Gastroesophageal sphincter (tissue), 3 donors: ENCODE measurements at regions not wholly inside any gene's neighbourhood (a gene's known extent, or its start where the extent isn't known, plus 50 kb on each side); places are given as distances from the start of the nearest gene placed in this dataset.

Experiments used
- EP300 ChIP-seq: sonication (generic); formaldehyde crosslinking; IDR thresholded peaks from one replicate; pipeline ENCODE4 v1.6.1; 2017; ENCODE audit warnings: antibody characterized with exemption, mild to moderate bottlenecking
- POLR2A ChIP-seq, 2 donors: fragments of 450-650 bp; IDR thresholded peaks; one replicate each; pipeline ENCODE4 v1.6.1; 2017; ENCODE audit warnings: antibody characterized with exemption in 2 of 2, mild to moderate bottlenecking in 2 of 2, moderate library complexity in 1 of 2
- POLR2AphosphoS5 ChIP-seq: sonication (generic); formaldehyde crosslinking; IDR thresholded peaks from one replicate; pipeline ENCODE4 v1.6.1; 2017; ENCODE audit warnings: antibody characterized with exemption
- TF ChIP-seq, protein P1 (sequence below), 4 experiments: fragments of 200-600 bp in 2 of 4; fragments of 450-650 bp in 2 of 4; sonication (generic) in 1 of 4; IDR thresholded peaks; one replicate each; pipeline ENCODE4 v1.5.1; 2017 to 2019; ENCODE audit warnings: antibody characterized with exemption in 4 of 4, mild to moderate bottlenecking in 2 of 4, moderate library complexity in 2 of 4

DNA sequence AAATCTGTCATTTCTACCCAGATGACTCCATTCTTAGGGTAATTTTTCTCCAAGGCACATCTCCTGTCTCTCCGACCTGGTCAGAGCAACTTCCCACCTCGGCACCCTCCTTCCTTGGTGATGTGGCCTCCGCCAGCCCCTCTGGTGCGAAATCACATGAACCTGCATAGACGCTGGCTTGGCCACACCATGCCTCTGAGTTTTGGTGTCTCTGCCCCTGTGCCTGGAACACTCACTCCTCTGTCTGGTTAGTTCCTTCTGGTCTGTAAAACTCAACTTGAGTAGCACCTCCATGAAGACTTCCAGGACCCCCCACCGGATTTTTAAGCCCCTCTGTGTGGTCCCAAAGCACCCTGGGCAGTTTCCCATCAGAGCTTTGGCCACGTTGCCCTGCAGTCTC lies 83.2 kb upstream of the OTOS start:
- TF ChIP-seq, protein P1, sequence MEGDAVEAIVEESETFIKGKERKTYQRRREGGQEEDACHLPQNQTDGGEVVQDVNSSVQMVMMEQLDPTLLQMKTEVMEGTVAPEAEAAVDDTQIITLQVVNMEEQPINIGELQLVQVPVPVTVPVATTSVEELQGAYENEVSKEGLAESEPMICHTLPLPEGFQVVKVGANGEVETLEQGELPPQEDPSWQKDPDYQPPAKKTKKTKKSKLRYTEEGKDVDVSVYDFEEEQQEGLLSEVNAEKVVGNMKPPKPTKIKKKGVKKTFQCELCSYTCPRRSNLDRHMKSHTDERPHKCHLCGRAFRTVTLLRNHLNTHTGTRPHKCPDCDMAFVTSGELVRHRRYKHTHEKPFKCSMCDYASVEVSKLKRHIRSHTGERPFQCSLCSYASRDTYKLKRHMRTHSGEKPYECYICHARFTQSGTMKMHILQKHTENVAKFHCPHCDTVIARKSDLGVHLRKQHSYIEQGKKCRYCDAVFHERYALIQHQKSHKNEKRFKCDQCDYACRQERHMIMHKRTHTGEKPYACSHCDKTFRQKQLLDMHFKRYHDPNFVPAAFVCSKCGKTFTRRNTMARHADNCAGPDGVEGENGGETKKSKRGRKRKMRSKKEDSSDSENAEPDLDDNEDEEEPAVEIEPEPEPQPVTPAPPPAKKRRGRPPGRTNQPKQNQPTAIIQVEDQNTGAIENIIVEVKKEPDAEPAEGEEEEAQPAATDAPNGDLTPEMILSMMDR (IDR thresholded peaks at IDR 0.05), result no peak
- TF ChIP-seq EP300 (no peak), POLR2A (IDR thresholded peaks at IDR 0.05) (no peak), POLR2AphosphoS5 (no peak)
